ENCODE measurements at regions not wholly inside any gene's neighbourhood (a gene's known extent, or its start where the extent isn't known, plus 50 kb on each side); places are given as distances from the start of the nearest gene placed in this dataset.

- H3K4me3 ChIP-seq (ENCODE audit: low read depth, low read length): no peak overlapping the region
- no peak for DNase-seq (ENCODE audit: low read depth)
- no peak for TF ChIP-seq CTCF (IDR thresholded peaks at IDR 0.05; ENCODE audit: insufficient read depth, low read length)
Observed at GRCh38 chr3:162278834-162279233, 782.2 kb downstream of the OTOL1 start.

- no peak overlapping the region for H3K4me3 ChIP-seq (ENCODE audit: low read depth, low read length)
- no peak for DNase-seq (ENCODE audit: low read depth)
- TF ChIP-seq CTCF (IDR thresholded peaks at IDR 0.05; ENCODE audit: insufficient read depth, low read length): no peak
Observed at GRCh38 chr3:162285259-162285658, 788.7 kb downstream of the OTOL1 start.

GRCh38 chr3:162287600-162287999 is 791.0 kb downstream of the OTOL1 start:
- no peak for DNase-seq (ENCODE audit: low read depth)
- no peak overlapping the region for H3K4me3 ChIP-seq (ENCODE audit: low read depth, low read length)
- TF ChIP-seq CTCF (IDR thresholded peaks at IDR 0.05; ENCODE audit: insufficient read depth, low read length): no peak

GRCh38 chr3:162292409-162292808 is 795.8 kb downstream of the OTOL1 start:
- DNase-seq (ENCODE audit: low read depth): no peak
- no peak overlapping the region for H3K4me3 ChIP-seq (ENCODE audit: low read depth, low read length)
- no peak for TF ChIP-seq CTCF (IDR thresholded peaks at IDR 0.05; ENCODE audit: insufficient read depth, low read length)

- TF ChIP-seq CTCF (IDR thresholded peaks at IDR 0.05; ENCODE audit: insufficient read depth, low read length): no peak
- H3K4me3 ChIP-seq (ENCODE audit: low read depth, low read length): no peak overlapping the region
- DNase-seq (ENCODE audit: low read depth): peak; percentile 90
Observed at GRCh38 chr3:162295323-162295983, 798.8 kb downstream of the OTOL1 start.

- TF ChIP-seq CTCF (IDR thresholded peaks at IDR 0.05; ENCODE audit: insufficient read depth, low read length): no peak
- H3K4me3 ChIP-seq (ENCODE audit: low read depth, low read length): no peak overlapping the region
- peak; percentile 52 for DNase-seq (ENCODE audit: low read depth)
Observed at GRCh38 chr3:162302983-162303624, 806.5 kb downstream of the OTOL1 start.

Measured in fibroblast of the aortic adventitia (primary cell).